DND-41 (cell line): ENCODE measurements at regions not wholly inside any gene's neighbourhood (a gene's known extent, or its start where the extent isn't known, plus 50 kb on each side); places are given as distances from the start of the nearest gene placed in this dataset.

Experiments
- ATAC-seq: fragments of 200-7000 bp; cut with Tn5 transposase; 3 replicates; pipeline ENCODE4 v1.9.1; 2021; ENCODE audit warnings: low read depth; ENCODE audit not compliant: insufficient read depth
- DNase-seq: peaks from one replicate; pipeline ENCODE4 v3.0.0-alpha.2; 2020
- H2AFZ ChIP-seq: 2 replicates; pipeline ENCODE4 v1.6.0; 2012; ENCODE audit warnings: low read depth, low read length
- H3K27ac ChIP-seq: 2 replicates; pipeline ENCODE4 v1.5.1; 2012; ENCODE audit warnings: low read length, inconsistent platforms
- H3K27me3 ChIP-seq: fragments of 200-600 bp; sonication (generic); 2 replicates; pipeline ENCODE4 v1.6.0; 2012; ENCODE audit warnings: low read length, mild to moderate bottlenecking, inconsistent platforms; ENCODE audit not compliant: insufficient read depth, poor library complexity
- H3K36me3 ChIP-seq: 2 replicates; pipeline ENCODE4 v1.5.1; 2012; ENCODE audit warnings: low read length, inconsistent platforms; ENCODE audit not compliant: insufficient read depth
- H3K4me1 ChIP-seq: 2 replicates; pipeline ENCODE4 v1.5.1; 2012; ENCODE audit warnings: mild to moderate bottlenecking, low read length; ENCODE audit not compliant: insufficient read depth
- H3K4me2 ChIP-seq: 2 replicates; pipeline ENCODE4 v1.6.0; 2012; ENCODE audit warnings: mild to moderate bottlenecking, moderate library complexity, low read length, inconsistent platforms; ENCODE audit not compliant: insufficient read depth
- H3K4me3 ChIP-seq, 2 experiments: fragments of 200-600 bp in 1 of 2; shearing (Covaris generic) in 1 of 2; 2 replicates each; pipeline ENCODE4 v1.5.1; 2012 to 2016; ENCODE audit warnings: inconsistent platforms in 2 of 2, low read length in 2 of 2, mild to moderate bottlenecking in 2 of 2, low read depth in 1 of 2, moderate library complexity in 1 of 2
- H3K79me2 ChIP-seq: 2 replicates; pipeline ENCODE4 v1.6.0; 2012; ENCODE audit warnings: low read length, inconsistent platforms; ENCODE audit not compliant: insufficient read depth
- H3K9ac ChIP-seq: 2 replicates; pipeline ENCODE4 v1.6.0; 2012; ENCODE audit warnings: low read depth, mild to moderate bottlenecking, inconsistent platforms, low read length, moderate library complexity
- H3K9me3 ChIP-seq: 2 replicates; pipeline ENCODE4 v1.5.1; 2012; ENCODE audit warnings: low read length, moderate library complexity, mild to moderate bottlenecking, inconsistent platforms; ENCODE audit not compliant: insufficient read depth, severe bottlenecking
- H4K20me1 ChIP-seq: 2 replicates; pipeline ENCODE4 v1.6.0; 2012; ENCODE audit warnings: low read length; ENCODE audit not compliant: insufficient read depth
- CTCF ChIP-seq: IDR thresholded peaks from 2 replicates; pipeline ENCODE4 v1.5.1; 2012; ENCODE audit warnings: borderline replicate concordance, low read length, moderate library complexity, mild to moderate bottlenecking; ENCODE audit not compliant: poor library complexity, severe bottlenecking; ENCODE audit errors: extremely low read depth
- EZH2 ChIP-seq: IDR thresholded peaks from 3 replicates; pipeline ENCODE4 v1.6.1; 2012; ENCODE audit warnings: borderline replicate concordance, low read depth, mild to moderate bottlenecking, moderate library complexity, low read length, inconsistent platforms; ENCODE audit not compliant: severe bottlenecking

GRCh38 chr10:44671319-44671718 is 239.8 kb upstream of the TMEM72 start:
- Histone ChIP-seq H3K4me3 (no peak overlapping the region), H2AFZ (no peak overlapping the region), H3K9me3 (no peaks in the 10 kb centered on the region), H3K36me3 (no peaks in the 10 kb centered on the region), H3K79me2 (no peaks in the 10 kb centered on the region), H4K20me1 (no peaks in the 10 kb centered on the region), H3K9ac (no peak overlapping the region), H3K4me2 (no peak overlapping the region), H3K4me1 (no peaks in the 10 kb centered on the region), H3K27ac (no peak overlapping the region), H3K27me3 (no peaks in the 10 kb centered on the region)
- TF ChIP-seq CTCF (no peak), EZH2 (no peak)
- no peak for DNase-seq
- no peak for ATAC-seq

DNA sequence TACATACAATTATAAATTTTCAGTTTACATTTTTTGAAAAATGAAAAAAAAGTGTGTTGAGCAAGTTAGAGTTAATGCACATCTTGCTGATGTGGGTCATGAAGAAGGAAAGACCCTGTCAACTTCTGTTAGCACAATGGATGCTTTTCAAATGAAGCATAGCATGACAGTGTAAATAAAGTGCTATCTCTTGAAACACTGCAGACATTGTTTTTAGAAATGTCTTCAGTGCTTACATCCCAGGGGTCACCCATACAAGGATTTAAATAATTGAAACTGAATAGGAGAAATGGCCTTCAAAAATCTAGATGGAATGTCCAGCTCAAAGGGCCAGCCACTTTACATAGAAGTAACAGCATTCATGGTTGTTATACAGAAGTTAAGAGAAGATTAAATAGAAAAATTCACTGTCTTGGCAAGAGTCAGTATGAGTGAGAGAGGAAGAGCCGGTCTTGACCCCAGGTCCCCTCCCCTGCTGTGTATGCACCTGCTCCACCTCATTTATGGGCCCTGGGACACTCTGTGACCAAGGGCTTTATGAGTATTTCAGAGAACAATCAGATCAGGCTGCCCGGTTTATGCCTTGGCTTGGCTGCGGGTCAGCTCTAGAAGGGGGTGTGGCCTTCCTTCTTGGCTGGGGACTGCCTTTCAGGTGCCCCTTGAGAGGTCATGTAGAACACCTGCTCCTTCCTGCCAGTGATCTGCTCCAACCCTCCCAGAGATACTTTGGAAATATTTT is 237.7 kb upstream of the TMEM72 start:
- Histone ChIP-seq H3K4me1 (no peaks in the 10 kb centered on the region), H4K20me1 (no peaks in the 10 kb centered on the region), H3K9ac (no peak overlapping the region), H3K79me2 (no peaks in the 10 kb centered on the region), H3K36me3 (no peaks in the 10 kb centered on the region), H3K9me3 (no peaks in the 10 kb centered on the region), H3K27ac (no peak overlapping the region), H3K27me3 (no peaks in the 10 kb centered on the region), H2AFZ (no peak overlapping the region), H3K4me3 (no peak overlapping the region), H3K4me2 (no peak overlapping the region)
- DNase-seq: no peak
- no peak for TF ChIP-seq EZH2
- no peak for ATAC-seq

- Histone ChIP-seq H3K4me1 (no peaks in the 10 kb centered on the region), H3K9me3 (no peaks in the 10 kb centered on the region), H3K79me2 (no peaks in the 10 kb centered on the region), H3K4me3 (no peak overlapping the region), H2AFZ (no peak overlapping the region), H3K4me2 (no peak overlapping the region), H3K9ac (no peak overlapping the region), H3K36me3 (no peaks in the 10 kb centered on the region), H4K20me1 (no peaks in the 10 kb centered on the region), H3K27ac (no peak overlapping the region), H3K27me3 (no peaks in the 10 kb centered on the region)
- DNase-seq: no peak
- no peak for TF ChIP-seq CTCF
- no peak for TF ChIP-seq EZH2
- ATAC-seq: no peak
These were observed 236.4 kb upstream of the TMEM72 start for GRCh38 chr10:44674536-44675386.

DNA sequence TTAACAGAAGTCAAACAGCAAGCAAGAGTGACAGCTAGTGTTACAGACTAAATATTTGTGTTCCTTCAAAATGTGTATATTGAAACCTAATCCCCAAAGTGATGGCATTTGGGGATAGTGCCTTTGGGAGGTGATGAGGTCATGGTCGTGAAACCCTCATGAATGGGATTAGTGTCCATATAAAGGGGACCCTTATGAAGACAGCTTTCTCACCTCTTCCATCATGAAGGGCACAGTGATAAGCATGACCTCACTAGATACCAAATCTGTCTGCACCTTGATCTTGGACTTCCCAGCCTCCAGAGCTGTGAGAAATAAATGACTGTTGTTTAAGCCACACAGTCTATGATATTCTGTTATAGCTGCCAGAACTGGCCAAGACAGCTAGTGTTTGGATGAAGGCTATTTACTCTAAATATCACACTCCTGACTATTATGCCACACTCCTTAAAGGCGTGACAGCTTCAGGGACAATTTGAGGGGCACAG is 235.7 kb upstream of the TMEM72 start:
- H4K20me1 ChIP-seq: no peaks in the 10 kb centered on the region
- no peak overlapping the region for H3K27ac ChIP-seq
- H2AFZ ChIP-seq: no peak overlapping the region
- H3K36me3 ChIP-seq: no peaks in the 10 kb centered on the region
- TF ChIP-seq EZH2: no peak
- no peak for TF ChIP-seq CTCF
- H3K9me3 ChIP-seq: no peaks in the 10 kb centered on the region
- DNase-seq: no peak
- H3K4me1 ChIP-seq: no peaks in the 10 kb centered on the region
- no peak for ATAC-seq
- H3K4me2 ChIP-seq: no peak overlapping the region
- H3K79me2 ChIP-seq: no peaks in the 10 kb centered on the region
- no peaks in the 10 kb centered on the region for H3K27me3 ChIP-seq
- H3K4me3 ChIP-seq: no peak overlapping the region
- H3K9ac ChIP-seq: no peak overlapping the region
